AG04449 (cell line): ENCODE measurements at regions not wholly inside any gene's neighbourhood (a gene's known extent, or its start where the extent isn't known, plus 50 kb on each side); places are given as distances from the start of the nearest gene placed in this dataset.

Experiments
- CTCF ChIA-PET: fragments of 350-600 bp; formaldehyde crosslinking; extraction: SDS; loops from one replicate; lab custom pipeline; 2021; ENCODE audit warnings: antibody characterized with exemption; lab: Yijun Ruan, JAX
- POLR2A ChIA-PET: fragments of 400-600, 350-600 bp; formaldehyde crosslinking; extraction: SDS; loops from one replicate; lab custom pipeline; 2020; ENCODE audit warnings: antibody characterized with exemption, inconsistent platforms; lab: Yijun Ruan, JAX
- DNase-seq: peaks from one replicate; pipeline ENCODE4 v3.0.0-alpha.2; 2010; ENCODE audit warnings: low read depth, low spot score
- H3K4me3 ChIP-seq: 2 replicates; pipeline ENCODE4 v1.5.1; 2011; ENCODE audit warnings: low read depth, mild to moderate bottlenecking, control low read depth, low read length
- CTCF ChIP-seq: IDR thresholded peaks from one replicate; pipeline ENCODE4 v1.5.1; 2011; ENCODE audit warnings: mild to moderate bottlenecking, moderate library complexity, low read length, control low read depth, inconsistent platforms; ENCODE audit not compliant: insufficient read depth; ENCODE audit errors: missing control alignments

- no peak for TF ChIP-seq CTCF
- ChIA-PET CTCF (interaction anchor here (2.8 kb wide), 1 partner anchor 19 kb away, joined by 9 read pairs; no protein-coding TSS in a partner anchor), POLR2A (no interaction called here)
- DNase-seq = no peak
- H3K4me3 ChIP-seq = no peak overlapping the region
Observed at GRCh38 chr17:55660178-55660886, 62.3 kb downstream of the TMEM100 start.

GRCh38 chr17:55659661-55660060 is 63.0 kb downstream of the TMEM100 start:
- ChIA-PET POLR2A (no interaction called here), CTCF (interaction anchor here (2.8 kb wide), 1 partner anchor 18 kb away, joined by 9 read pairs; no protein-coding TSS in a partner anchor)
- no peak overlapping the region for H3K4me3 ChIP-seq
- DNase-seq = no peak
- TF ChIP-seq CTCF = no peak

DNA sequence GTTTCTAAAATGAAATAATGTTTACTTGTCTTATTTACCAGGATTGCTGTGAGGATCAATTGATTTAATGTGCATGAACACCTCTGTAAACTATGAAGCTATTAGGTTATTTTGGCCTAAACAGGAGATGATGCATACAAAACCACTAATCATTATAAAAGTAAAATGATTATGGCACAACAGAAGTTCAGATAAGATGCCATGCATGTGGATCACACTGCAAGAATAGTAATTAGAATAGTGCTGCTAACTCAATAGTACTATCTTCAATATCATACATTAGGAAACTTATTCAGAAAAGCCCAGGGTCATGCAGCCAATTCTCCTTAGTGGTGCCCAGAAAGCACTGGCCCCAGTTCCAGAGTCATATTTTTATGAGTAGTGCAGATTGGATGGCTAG is 66.9 kb downstream of the TMEM100 start:
- H3K4me3 ChIP-seq = no peak overlapping the region
- ChIA-PET POLR2A (no interaction called here), CTCF (interaction anchor here (1.1 kb wide), 2 partner anchors 14 to 129 kb away, joined by 3 read pairs; no protein-coding TSS in a partner anchor)
- no peak for DNase-seq
- TF ChIP-seq CTCF = no peak

GRCh38 chr17:55654821-55655220 is 67.8 kb downstream of the TMEM100 start:
- H3K4me3 ChIP-seq = no peak overlapping the region
- DNase-seq = no peak
- ChIA-PET CTCF (no interaction called here), POLR2A (no interaction called here)
- TF ChIP-seq CTCF = no peak

DNA sequence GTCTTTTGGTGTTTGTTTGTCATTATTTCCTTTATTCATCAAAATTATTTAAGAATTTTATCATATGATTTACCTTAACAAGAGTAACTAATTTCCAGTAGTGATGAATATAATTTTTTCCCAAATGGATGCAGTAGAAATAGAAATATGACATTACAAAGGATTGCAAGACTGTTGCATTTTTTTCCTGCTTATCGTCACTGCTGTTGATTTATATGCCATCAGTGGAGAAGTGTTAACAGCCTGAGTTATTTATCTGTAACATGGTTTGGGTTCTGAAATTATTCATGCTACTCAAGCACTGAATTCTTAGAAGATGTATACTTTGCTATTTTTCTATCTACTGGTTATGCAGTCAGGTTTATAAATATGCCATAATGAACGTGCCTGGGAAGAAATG is 68.6 kb downstream of the TMEM100 start:
- no peak for TF ChIP-seq CTCF
- ChIA-PET POLR2A (no interaction called here), CTCF (no interaction called here)
- no peak overlapping the region for H3K4me3 ChIP-seq
- DNase-seq = no peak

DNA sequence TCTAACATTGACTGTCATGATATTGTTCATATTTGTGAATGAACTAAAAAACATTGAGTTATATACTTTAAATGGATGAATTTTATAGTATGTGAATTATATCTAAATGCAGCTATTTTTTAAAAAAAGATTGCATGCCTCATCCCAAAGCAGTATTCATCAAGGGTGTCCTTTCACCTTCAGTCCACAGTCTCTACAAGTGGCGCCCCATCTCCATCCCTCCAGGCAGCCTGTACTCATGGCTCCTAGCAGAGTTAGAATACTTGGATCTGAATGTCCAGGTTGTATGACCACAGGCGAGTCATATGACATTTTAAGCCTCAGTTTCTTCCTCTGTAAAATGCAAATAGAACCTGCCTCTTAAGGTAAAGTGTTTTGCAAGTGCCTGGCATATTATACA is 69.8 kb downstream of the TMEM100 start:
- no peak for TF ChIP-seq CTCF
- CTCF ChIA-PET = no interaction called here
- no peak overlapping the region for H3K4me3 ChIP-seq

More for the DNA sequence above, 69.8 kb downstream of the TMEM100 start:
- no peak for DNase-seq
- POLR2A ChIA-PET = no interaction called here
